ENCODE measurements at regions not wholly inside any gene's neighbourhood (a gene's known extent, or its start where the extent isn't known, plus 50 kb on each side); places are given as distances from the start of the nearest gene placed in this dataset.

DNA sequence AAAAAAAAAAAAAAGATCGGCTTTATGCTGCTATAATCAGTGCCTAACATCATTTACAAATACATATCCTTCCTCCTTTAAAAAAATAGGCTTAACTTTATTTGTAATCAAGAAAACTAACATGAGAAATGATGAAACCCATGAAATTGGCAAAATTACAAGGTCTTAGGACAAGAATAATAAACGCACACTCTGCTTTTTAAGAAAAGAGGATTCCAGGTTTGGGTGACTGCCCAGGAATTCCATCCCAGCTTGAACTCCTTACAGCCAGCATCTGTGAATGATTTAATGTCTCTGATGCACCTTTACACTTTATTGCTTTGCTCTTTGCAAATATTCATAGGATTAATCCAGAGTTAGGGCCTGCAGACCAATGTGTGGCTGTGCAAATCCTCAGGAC is 196.0 kb downstream of the CBLN1 start:
- H3K36me3 ChIP-seq (ENCODE audit: control insufficient read depth, insufficient read depth, low read length), result no peaks in the 10 kb centered on the region
- H3K4me1 ChIP-seq (ENCODE audit: control insufficient read depth, extremely low read depth, insufficient read depth, low read length), result no peaks in the 10 kb centered on the region
- no peak overlapping the region for H3K27ac ChIP-seq (ENCODE audit: insufficient read depth, low read length)
- no peak overlapping the region for H3K9ac ChIP-seq (ENCODE audit: insufficient read depth, low read length)
- H4K20me1 ChIP-seq (ENCODE audit: control insufficient read depth, extremely low read depth, insufficient read depth, low read length), result no peaks in the 10 kb centered on the region
- no peaks in the 10 kb centered on the region for H3K79me2 ChIP-seq (ENCODE audit: control insufficient read depth, insufficient read depth, low read length)
- no peak overlapping the region for H3K4me2 ChIP-seq (ENCODE audit: extremely low read depth, insufficient read depth, low read length)
- DNase-seq (ENCODE audit: low read depth in 2 of 2), result peak in 1 of 2 donors; percentile 11
- no peak overlapping the region for H2AFZ ChIP-seq (ENCODE audit: low read length)
- H3K27me3 ChIP-seq (ENCODE audit: control insufficient read depth, insufficient read depth, low read length), result no peaks in the 10 kb centered on the region
- TF ChIP-seq EZH2 (IDR thresholded peaks at IDR 0.05; ENCODE audit: low read length, missing control alignments), result no peak
- TF ChIP-seq, protein P1, sequence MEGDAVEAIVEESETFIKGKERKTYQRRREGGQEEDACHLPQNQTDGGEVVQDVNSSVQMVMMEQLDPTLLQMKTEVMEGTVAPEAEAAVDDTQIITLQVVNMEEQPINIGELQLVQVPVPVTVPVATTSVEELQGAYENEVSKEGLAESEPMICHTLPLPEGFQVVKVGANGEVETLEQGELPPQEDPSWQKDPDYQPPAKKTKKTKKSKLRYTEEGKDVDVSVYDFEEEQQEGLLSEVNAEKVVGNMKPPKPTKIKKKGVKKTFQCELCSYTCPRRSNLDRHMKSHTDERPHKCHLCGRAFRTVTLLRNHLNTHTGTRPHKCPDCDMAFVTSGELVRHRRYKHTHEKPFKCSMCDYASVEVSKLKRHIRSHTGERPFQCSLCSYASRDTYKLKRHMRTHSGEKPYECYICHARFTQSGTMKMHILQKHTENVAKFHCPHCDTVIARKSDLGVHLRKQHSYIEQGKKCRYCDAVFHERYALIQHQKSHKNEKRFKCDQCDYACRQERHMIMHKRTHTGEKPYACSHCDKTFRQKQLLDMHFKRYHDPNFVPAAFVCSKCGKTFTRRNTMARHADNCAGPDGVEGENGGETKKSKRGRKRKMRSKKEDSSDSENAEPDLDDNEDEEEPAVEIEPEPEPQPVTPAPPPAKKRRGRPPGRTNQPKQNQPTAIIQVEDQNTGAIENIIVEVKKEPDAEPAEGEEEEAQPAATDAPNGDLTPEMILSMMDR (conservative IDR thresholded peaks at IDR 0.05 in 1 of 2, IDR thresholded peaks at IDR 0.05 in 1 of 2; ENCODE audit: low read depth in 1 of 2, low read length in 2 of 2), result no peak
- H3K4me3 ChIP-seq (replicated peaks in 1 of 4; ENCODE audit: control extremely low read depth in 1 of 4, insufficient read depth in 1 of 4, low read depth in 3 of 4, low read length in 4 of 4), result no peak overlapping the region
- no peaks in the 10 kb centered on the region for H3K9me3 ChIP-seq (ENCODE audit: control insufficient read depth, insufficient read depth, low read depth, low read length)

DNA sequence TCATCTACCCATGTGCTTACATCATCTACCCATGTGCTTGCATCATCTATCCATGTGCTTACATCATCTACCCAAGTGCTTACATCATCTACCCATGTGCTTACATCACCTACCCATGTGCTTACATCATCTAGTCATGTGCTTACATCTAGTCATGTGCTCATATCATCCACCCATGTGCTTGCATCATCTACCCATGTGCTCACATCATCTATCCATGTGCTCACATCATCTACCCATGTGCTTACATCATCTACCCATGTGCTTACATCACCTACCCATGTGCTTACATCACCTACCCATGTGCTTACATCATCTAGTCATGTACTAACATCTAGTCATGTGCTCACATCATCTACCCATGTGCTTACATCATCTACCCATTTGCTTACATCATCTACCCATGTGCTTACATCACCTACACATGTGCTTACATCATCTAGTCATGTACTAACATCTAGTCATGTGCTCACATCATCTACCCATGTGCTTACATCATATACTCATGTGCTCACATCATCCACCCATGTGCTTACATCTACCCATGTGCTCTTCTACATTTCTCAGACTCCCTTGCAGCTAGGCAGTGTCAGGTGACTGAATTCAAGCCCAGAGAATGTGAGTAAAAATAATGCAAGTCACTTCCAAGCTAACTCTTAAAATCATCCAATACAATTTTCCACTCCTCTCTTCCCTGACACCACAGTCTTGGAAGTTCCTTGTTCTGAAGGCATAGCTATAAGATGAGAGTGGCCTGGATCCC is 196.8 kb downstream of the CBLN1 start:
- H3K4me3 ChIP-seq (replicated peaks in 1 of 4; ENCODE audit: control extremely low read depth in 1 of 4, insufficient read depth in 1 of 4, low read depth in 3 of 4, low read length in 4 of 4), result no peak overlapping the region
- no peaks in the 10 kb centered on the region for H3K27me3 ChIP-seq (ENCODE audit: control insufficient read depth, insufficient read depth, low read length)
- H3K4me1 ChIP-seq (ENCODE audit: control insufficient read depth, extremely low read depth, insufficient read depth, low read length), result no peaks in the 10 kb centered on the region
- no peaks in the 10 kb centered on the region for H3K36me3 ChIP-seq (ENCODE audit: control insufficient read depth, insufficient read depth, low read length)
- DNase-seq (ENCODE audit: low read depth in 2 of 2), result no peak
- H3K9me3 ChIP-seq (ENCODE audit: control insufficient read depth, insufficient read depth, low read depth, low read length), result no peaks in the 10 kb centered on the region
- no peak overlapping the region for H2AFZ ChIP-seq (ENCODE audit: low read length)
- no peaks in the 10 kb centered on the region for H3K79me2 ChIP-seq (ENCODE audit: control insufficient read depth, insufficient read depth, low read length)
- H3K4me2 ChIP-seq (ENCODE audit: extremely low read depth, insufficient read depth, low read length), result no peak overlapping the region
- H3K9ac ChIP-seq (ENCODE audit: insufficient read depth, low read length), result no peak overlapping the region
- H3K27ac ChIP-seq (ENCODE audit: insufficient read depth, low read length), result no peak overlapping the region
- no peaks in the 10 kb centered on the region for H4K20me1 ChIP-seq (ENCODE audit: control insufficient read depth, extremely low read depth, insufficient read depth, low read length)
- no peak for TF ChIP-seq EZH2 (IDR thresholded peaks at IDR 0.05; ENCODE audit: low read length, missing control alignments)
- TF ChIP-seq, protein P1 (conservative IDR thresholded peaks at IDR 0.05 in 1 of 2, IDR thresholded peaks at IDR 0.05 in 1 of 2; ENCODE audit: low read depth in 1 of 2, low read length in 2 of 2), result no peak

DNA sequence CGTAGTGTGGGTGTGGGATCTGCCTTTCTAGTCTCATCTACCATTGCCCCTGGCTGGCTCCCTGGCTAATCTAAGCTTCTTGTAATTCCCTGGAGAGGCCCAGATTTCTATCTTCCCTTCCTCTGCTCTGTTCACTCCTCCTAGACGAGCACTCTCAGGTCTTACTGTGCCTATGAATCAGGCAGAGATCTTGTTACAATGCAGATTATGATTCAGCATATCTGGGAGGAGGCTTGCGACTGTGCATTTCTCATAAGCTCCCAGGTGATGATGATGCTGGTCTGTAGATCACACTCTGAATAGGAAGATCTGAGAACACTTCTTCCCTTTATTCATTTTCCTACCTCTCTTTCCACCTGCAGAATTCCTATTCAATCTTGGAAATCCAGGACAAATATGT is 200.1 kb downstream of the CBLN1 start:
- H3K4me1 ChIP-seq (ENCODE audit: control insufficient read depth, extremely low read depth, insufficient read depth, low read length), result no peaks in the 10 kb centered on the region
- no peak overlapping the region for H3K4me2 ChIP-seq (ENCODE audit: extremely low read depth, insufficient read depth, low read length)
- H3K79me2 ChIP-seq (ENCODE audit: control insufficient read depth, insufficient read depth, low read length), result no peaks in the 10 kb centered on the region
- no peak for DNase-seq (ENCODE audit: low read depth in 2 of 2)
- no peaks in the 10 kb centered on the region for H3K9me3 ChIP-seq (ENCODE audit: control insufficient read depth, insufficient read depth, low read depth, low read length)
- H3K9ac ChIP-seq (ENCODE audit: insufficient read depth, low read length), result no peak overlapping the region
- H3K36me3 ChIP-seq (ENCODE audit: control insufficient read depth, insufficient read depth, low read length), result no peaks in the 10 kb centered on the region
- H3K27ac ChIP-seq (ENCODE audit: insufficient read depth, low read length), result no peak overlapping the region
- TF ChIP-seq, protein P1 (conservative IDR thresholded peaks at IDR 0.05 in 1 of 2, IDR thresholded peaks at IDR 0.05 in 1 of 2; ENCODE audit: low read depth in 1 of 2, low read length in 2 of 2), result no peak
- no peak for TF ChIP-seq EZH2 (IDR thresholded peaks at IDR 0.05; ENCODE audit: low read length, missing control alignments)
- no peak overlapping the region for H3K4me3 ChIP-seq (replicated peaks in 1 of 4; ENCODE audit: control extremely low read depth in 1 of 4, insufficient read depth in 1 of 4, low read depth in 3 of 4, low read length in 4 of 4)
- H3K27me3 ChIP-seq (ENCODE audit: control insufficient read depth, insufficient read depth, low read length), result no peaks in the 10 kb centered on the region
- H4K20me1 ChIP-seq (ENCODE audit: control insufficient read depth, extremely low read depth, insufficient read depth, low read length), result no peaks in the 10 kb centered on the region
- no peak overlapping the region for H2AFZ ChIP-seq (ENCODE audit: low read length)

All from fibroblast of lung (primary cell).